Left ventricle myocardium inferior (tissue), 1 donor: ENCODE measurements at regions not wholly inside any gene's neighbourhood (a gene's known extent, or its start where the extent isn't known, plus 50 kb on each side); places are given as distances from the start of the nearest gene placed in this dataset.

ENCODE experiments used
- DNase-seq: peaks from one replicate; pipeline ENCODE4 v3.0.0-alpha.2; 2020
- H3K27ac ChIP-seq: fragments of 200-600 bp; replicated peaks from 2 replicates; pipeline ENCODE4 v1.8.0; 2021
- H3K27me3 ChIP-seq: fragments of 200-600 bp; 2 replicates; pipeline ENCODE4 v1.8.0; 2021; ENCODE audit warnings: low read depth
- H3K36me3 ChIP-seq: fragments of 200-600 bp; 2 replicates; pipeline ENCODE4 v1.8.0; 2021
- H3K4me1 ChIP-seq: fragments of 200-600 bp; 2 replicates; pipeline ENCODE4 v1.8.0; 2021
- H3K4me3 ChIP-seq: fragments of 200-600 bp; 2 replicates; pipeline ENCODE4 v1.8.0; 2021; ENCODE audit warnings: mild to moderate bottlenecking, moderate library complexity
- H3K9me3 ChIP-seq: fragments of 200-600 bp; replicated peaks from 2 replicates; pipeline ENCODE4 v1.8.0; 2021
- CTCF ChIP-seq: fragments of 200-600 bp; IDR thresholded peaks from 2 replicates; pipeline ENCODE4 v1.8.0; 2021; ENCODE audit warnings: antibody characterized with exemption, mild to moderate bottlenecking, borderline replicate concordance
- intact Hi-C: fragments of 100-400 bp; cut with micrococcal nuclease; formaldehyde crosslinking; loops from one replicate; pipeline ENCODE4 v1.11.0; 2022
- donor health status: DM: no; HTN: yes; CAD: no; lungs with severe emphysema.

GRCh38 chr3:80451393-80451792 is 683.6 kb upstream of the ROBO1 start:
- intact Hi-C loops, result no loop called here
- TF ChIP-seq CTCF, result no peak
- Histone ChIP-seq H3K36me3 (no peaks in the 10 kb centered on the region), H3K4me1 (no peaks in the 10 kb centered on the region), H3K4me3 (no peak overlapping the region), H3K9me3 (no peaks in the 10 kb centered on the region), H3K27ac (no peak overlapping the region), H3K27me3 (no peaks in the 10 kb centered on the region)
- no peak for DNase-seq

GRCh38 chr3:80445641-80446040 is 677.8 kb upstream of the ROBO1 start:
- no peaks in the 10 kb centered on the region for H3K9me3 ChIP-seq
- intact Hi-C loops, result no loop called here
- no peaks in the 10 kb centered on the region for H3K4me1 ChIP-seq
- H3K27ac ChIP-seq, result no peak overlapping the region
- no peak for DNase-seq
- no peaks in the 10 kb centered on the region for H3K27me3 ChIP-seq
- no peaks in the 10 kb centered on the region for H3K36me3 ChIP-seq
- no peak for TF ChIP-seq CTCF
- H3K4me3 ChIP-seq, result no peak overlapping the region

- TF ChIP-seq CTCF, result no peak
- Histone ChIP-seq H3K4me1 (no peaks in the 10 kb centered on the region), H3K4me3 (no peak overlapping the region), H3K9me3 (no peaks in the 10 kb centered on the region), H3K27ac (no peak overlapping the region), H3K36me3 (no peaks in the 10 kb centered on the region), H3K27me3 (no peaks in the 10 kb centered on the region)
- intact Hi-C loops, result no loop called here
- no peak for DNase-seq
These were observed 677.3 kb upstream of the ROBO1 start for GRCh38 chr3:80445053-80445452.

- no peaks in the 10 kb centered on the region for H3K9me3 ChIP-seq
- no peak overlapping the region for H3K27ac ChIP-seq
- H3K4me1 ChIP-seq, result no peaks in the 10 kb centered on the region
- H3K4me3 ChIP-seq, result no peak overlapping the region
- no peaks in the 10 kb centered on the region for H3K36me3 ChIP-seq
- intact Hi-C loops, result no loop called here
- no peak for DNase-seq
- no peaks in the 10 kb centered on the region for H3K27me3 ChIP-seq
- TF ChIP-seq CTCF, result no peak
These were observed 671.7 kb upstream of the ROBO1 start for GRCh38 chr3:80439490-80439889.

- no peak for TF ChIP-seq CTCF
- DNase-seq, result no peak
- H3K9me3 ChIP-seq, result peaks cover 10% of the 10 kb centered on the region
- H3K27ac ChIP-seq, result no peak overlapping the region
- intact Hi-C loops, result no loop called here
- no peaks in the 10 kb centered on the region for H3K27me3 ChIP-seq
- H3K36me3 ChIP-seq, result no peaks in the 10 kb centered on the region
- H3K4me1 ChIP-seq, result no peaks in the 10 kb centered on the region
- H3K4me3 ChIP-seq, result no peak overlapping the region
These were observed 666.6 kb upstream of the ROBO1 start for GRCh38 chr3:80434366-80434765.

GRCh38 chr3:80424951-80425350 is 657.2 kb upstream of the ROBO1 start:
- peaks cover 7% of the 10 kb centered on the region for H3K9me3 ChIP-seq
- no peaks in the 10 kb centered on the region for H3K4me1 ChIP-seq
- no peak overlapping the region for H3K4me3 ChIP-seq
- intact Hi-C loops, result no loop called here
- DNase-seq, result no peak
- H3K27me3 ChIP-seq, result no peaks in the 10 kb centered on the region
- H3K36me3 ChIP-seq, result no peaks in the 10 kb centered on the region
- H3K27ac ChIP-seq, result no peak overlapping the region
- no peak for TF ChIP-seq CTCF
